ENCODE measurements at regions not wholly inside any gene's neighbourhood (a gene's known extent, or its start where the extent isn't known, plus 50 kb on each side); places are given as distances from the start of the nearest gene placed in this dataset.

- no peak for TF ChIP-seq ELF1 (IDR thresholded peaks at IDR 0.05; ENCODE audit: borderline replicate concordance, low read depth)
- no peak for TF ChIP-seq SP1 (IDR thresholded peaks at IDR 0.05; ENCODE audit: low read depth)
- TF ChIP-seq ZNF274 (IDR thresholded peaks at IDR 0.05; ENCODE audit: low read depth, low read length), result no peak
- TF ChIP-seq ATF3 (IDR thresholded peaks at IDR 0.05), result no peak
- no peak for TF ChIP-seq YY1 (IDR thresholded peaks at IDR 0.05; ENCODE audit: extremely low read depth, insufficient replicate concordance, low read depth, low read length)
- TF ChIP-seq TCF7L2 (IDR thresholded peaks at IDR 0.05; ENCODE audit: borderline replicate concordance, extremely low read depth, insufficient read depth, insufficient read length), result no peak
- no peak for TF ChIP-seq ZFX (IDR thresholded peaks at IDR 0.05)
- TF ChIP-seq EGR1 (IDR thresholded peaks at IDR 0.05; ENCODE audit: low read depth), result no peak
Observed at GRCh38 chr10:9824631-9825071, 1193.0 kb upstream of the CELF2 start (continued).

DNA sequence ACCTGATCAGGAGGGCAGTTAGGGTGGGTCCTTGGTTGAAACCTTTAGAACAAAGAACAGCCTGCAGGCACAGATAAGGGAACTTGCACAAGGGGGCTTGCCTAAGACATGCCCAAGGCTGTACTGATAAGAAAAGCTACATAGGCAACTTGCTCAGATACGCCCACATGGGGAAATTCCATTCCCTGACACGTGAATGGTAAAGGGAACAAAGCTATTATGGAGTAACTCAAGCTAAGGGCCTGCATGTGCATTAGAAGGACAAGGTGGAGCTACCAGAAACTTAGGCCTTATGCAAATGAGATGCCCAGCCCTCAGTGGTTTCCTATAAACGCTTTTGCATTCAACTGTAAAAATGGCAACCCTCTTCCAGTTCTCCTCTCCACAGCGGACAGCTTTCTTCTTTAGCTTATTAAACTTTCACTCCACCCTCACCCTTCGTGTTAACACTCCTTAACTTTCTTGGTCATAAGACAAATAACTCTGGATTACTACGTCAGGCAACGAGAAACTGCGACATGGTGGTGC, 1192.1 kb upstream of the CELF2 start:
- ChIA-PET CTCF (no interaction called here), RAD21 (ENCODE audit: low non-redundant PET in 1 of 2, low total read pairs in 2 of 2, uncharacterized antibody in 2 of 2, unreplicated experiment in 2 of 2) (no interaction called here), POLR2A (no interaction called here)
- ATAC-seq, result no peak
- no TSS peak for BruUV-seq (replicated peaks)
- Histone ChIP-seq H3K4me2 (ENCODE audit: low read length) (no peak overlapping the region), H3K9me2 (ENCODE audit: insufficient read depth) (no peaks in the 10 kb centered on the region), H3K79me2 (ENCODE audit: insufficient read depth, low read length) (no peaks in the 10 kb centered on the region), H3K36me3 (ENCODE audit: control insufficient read depth in 1 of 2, insufficient read depth in 2 of 2, low read length in 2 of 2) (no peaks in the 10 kb centered on the region), H3K4me1 (ENCODE audit: control insufficient read depth in 1 of 2, insufficient read depth in 2 of 2, low read length in 2 of 2) (no peaks in the 10 kb centered on the region), H3K9ac (ENCODE audit: low read length) (no peak overlapping the region), H2AFZ (ENCODE audit: low read depth, low read length, poor library complexity, severe bottlenecking) (no peak overlapping the region), H3K9me3 (ENCODE audit: control insufficient read depth in 1 of 2, insufficient read depth in 1 of 2, low read depth in 1 of 2, low read length in 2 of 2) (peaks cover 0 to 29% of the 10 kb centered on the region in 2 experiments; a peak in 2 of 4 replicates), H3K27me3 (ENCODE audit: insufficient read depth, low read length) (no peaks in the 10 kb centered on the region), H4K20me1 (ENCODE audit: insufficient read depth) (no peaks in the 10 kb centered on the region; the same call in 1 of the 2 replicates), H3K4me3 (replicated peaks in 1 of 2; ENCODE audit: low read depth in 1 of 2, low read length in 2 of 2) (no peak overlapping the region), H3K27ac (ENCODE audit: low read depth, low read length) (no peak overlapping the region)
- TF ChIP-seq EGR1 (IDR thresholded peaks at IDR 0.05; ENCODE audit: low read depth), result no peak
- TF ChIP-seq, protein P1, sequence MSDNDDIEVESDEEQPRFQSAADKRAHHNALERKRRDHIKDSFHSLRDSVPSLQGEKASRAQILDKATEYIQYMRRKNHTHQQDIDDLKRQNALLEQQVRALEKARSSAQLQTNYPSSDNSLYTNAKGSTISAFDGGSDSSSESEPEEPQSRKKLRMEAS (IDR thresholded peaks at IDR 0.05), result no peak
- no peak for TF ChIP-seq ZNF274 (IDR thresholded peaks at IDR 0.05; ENCODE audit: low read depth, low read length)
- no peak for TF ChIP-seq ELF1 (IDR thresholded peaks at IDR 0.05; ENCODE audit: borderline replicate concordance, low read depth)
- no peak for TF ChIP-seq YY1 (IDR thresholded peaks at IDR 0.05; ENCODE audit: extremely low read depth, insufficient replicate concordance, low read depth, low read length)
- no peak for TF ChIP-seq JUND (IDR thresholded peaks at IDR 0.05)
- no peak for TF ChIP-seq POLR2A (IDR thresholded peaks at IDR 0.05; ENCODE audit: borderline replicate concordance, extremely low read depth, insufficient read depth, insufficient read length)
- no peak for TF ChIP-seq SIN3A (IDR thresholded peaks at IDR 0.05; ENCODE audit: low read depth)
- no peak for TF ChIP-seq TCF7L2 (IDR thresholded peaks at IDR 0.05; ENCODE audit: borderline replicate concordance, extremely low read depth, insufficient read depth, insufficient read length)
- TF ChIP-seq ZFX (IDR thresholded peaks at IDR 0.05), result no peak
- TF ChIP-seq, protein P2, sequence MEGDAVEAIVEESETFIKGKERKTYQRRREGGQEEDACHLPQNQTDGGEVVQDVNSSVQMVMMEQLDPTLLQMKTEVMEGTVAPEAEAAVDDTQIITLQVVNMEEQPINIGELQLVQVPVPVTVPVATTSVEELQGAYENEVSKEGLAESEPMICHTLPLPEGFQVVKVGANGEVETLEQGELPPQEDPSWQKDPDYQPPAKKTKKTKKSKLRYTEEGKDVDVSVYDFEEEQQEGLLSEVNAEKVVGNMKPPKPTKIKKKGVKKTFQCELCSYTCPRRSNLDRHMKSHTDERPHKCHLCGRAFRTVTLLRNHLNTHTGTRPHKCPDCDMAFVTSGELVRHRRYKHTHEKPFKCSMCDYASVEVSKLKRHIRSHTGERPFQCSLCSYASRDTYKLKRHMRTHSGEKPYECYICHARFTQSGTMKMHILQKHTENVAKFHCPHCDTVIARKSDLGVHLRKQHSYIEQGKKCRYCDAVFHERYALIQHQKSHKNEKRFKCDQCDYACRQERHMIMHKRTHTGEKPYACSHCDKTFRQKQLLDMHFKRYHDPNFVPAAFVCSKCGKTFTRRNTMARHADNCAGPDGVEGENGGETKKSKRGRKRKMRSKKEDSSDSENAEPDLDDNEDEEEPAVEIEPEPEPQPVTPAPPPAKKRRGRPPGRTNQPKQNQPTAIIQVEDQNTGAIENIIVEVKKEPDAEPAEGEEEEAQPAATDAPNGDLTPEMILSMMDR (IDR thresholded peaks at IDR 0.05 in 2 of 3, conservative IDR thresholded peaks at IDR 0.05 in 1 of 3; ENCODE audit: borderline replicate concordance in 1 of 3, insufficient read depth in 1 of 3, low read depth in 2 of 3, low read length in 2 of 3), result no peak
- no peak for TF ChIP-seq EZH2 (IDR thresholded peaks at IDR 0.05)
- no peak for TF ChIP-seq ATF3 (IDR thresholded peaks at IDR 0.05)
- TF ChIP-seq RAD21 (IDR thresholded peaks at IDR 0.05; ENCODE audit: low read depth), result no peak
- TF ChIP-seq, protein P3, sequence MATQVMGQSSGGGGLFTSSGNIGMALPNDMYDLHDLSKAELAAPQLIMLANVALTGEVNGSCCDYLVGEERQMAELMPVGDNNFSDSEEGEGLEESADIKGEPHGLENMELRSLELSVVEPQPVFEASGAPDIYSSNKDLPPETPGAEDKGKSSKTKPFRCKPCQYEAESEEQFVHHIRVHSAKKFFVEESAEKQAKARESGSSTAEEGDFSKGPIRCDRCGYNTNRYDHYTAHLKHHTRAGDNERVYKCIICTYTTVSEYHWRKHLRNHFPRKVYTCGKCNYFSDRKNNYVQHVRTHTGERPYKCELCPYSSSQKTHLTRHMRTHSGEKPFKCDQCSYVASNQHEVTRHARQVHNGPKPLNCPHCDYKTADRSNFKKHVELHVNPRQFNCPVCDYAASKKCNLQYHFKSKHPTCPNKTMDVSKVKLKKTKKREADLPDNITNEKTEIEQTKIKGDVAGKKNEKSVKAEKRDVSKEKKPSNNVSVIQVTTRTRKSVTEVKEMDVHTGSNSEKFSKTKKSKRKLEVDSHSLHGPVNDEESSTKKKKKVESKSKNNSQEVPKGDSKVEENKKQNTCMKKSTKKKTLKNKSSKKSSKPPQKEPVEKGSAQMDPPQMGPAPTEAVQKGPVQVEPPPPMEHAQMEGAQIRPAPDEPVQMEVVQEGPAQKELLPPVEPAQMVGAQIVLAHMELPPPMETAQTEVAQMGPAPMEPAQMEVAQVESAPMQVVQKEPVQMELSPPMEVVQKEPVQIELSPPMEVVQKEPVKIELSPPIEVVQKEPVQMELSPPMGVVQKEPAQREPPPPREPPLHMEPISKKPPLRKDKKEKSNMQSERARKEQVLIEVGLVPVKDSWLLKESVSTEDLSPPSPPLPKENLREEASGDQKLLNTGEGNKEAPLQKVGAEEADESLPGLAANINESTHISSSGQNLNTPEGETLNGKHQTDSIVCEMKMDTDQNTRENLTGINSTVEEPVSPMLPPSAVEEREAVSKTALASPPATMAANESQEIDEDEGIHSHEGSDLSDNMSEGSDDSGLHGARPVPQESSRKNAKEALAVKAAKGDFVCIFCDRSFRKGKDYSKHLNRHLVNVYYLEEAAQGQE (IDR thresholded peaks at IDR 0.05; ENCODE audit: low read depth), result no peak
- no peak for TF ChIP-seq CEBPB (IDR thresholded peaks at IDR 0.05; ENCODE audit: low read depth)
- TF ChIP-seq CBX3 (IDR thresholded peaks at IDR 0.05; ENCODE audit: low read depth), result no peak
- no peak for TF ChIP-seq SP1 (IDR thresholded peaks at IDR 0.05; ENCODE audit: low read depth)
- TF ChIP-seq POLR2AphosphoS5 (IDR thresholded peaks at IDR 0.05; ENCODE audit: low read depth, low read length), result no peak
- no peak for TF ChIP-seq EZH2phosphoT487 (IDR thresholded peaks at IDR 0.05; ENCODE audit: borderline replicate concordance)
- no peak for DNase-seq (ENCODE audit: low read depth, low spot score)
- intact Hi-C loops (cut with micrococcal nuclease), result no loop called here

Data from HCT116 (cell line).